IMR-90 (cell line): ENCODE measurements at regions not wholly inside any gene's neighbourhood (a gene's known extent, or its start where the extent isn't known, plus 50 kb on each side); places are given as distances from the start of the nearest gene placed in this dataset.

Experiments used
- TF ChIP-seq, protein P1 (sequence below): conservative IDR thresholded peaks from 2 replicates; pipeline ENCODE4 v1.5.1; 2012; ENCODE audit warnings: mild to moderate bottlenecking, low read depth, low read length, improper control_type of control experiment
- TF ChIP-seq, protein P2 (sequence below): fragments of 150-350 bp; IDR thresholded peaks from 2 replicates; pipeline ENCODE4 v1.6.1; 2017; ENCODE audit warnings: mild to moderate bottlenecking, antibody characterized with exemption, low read length, low read depth

DNA sequence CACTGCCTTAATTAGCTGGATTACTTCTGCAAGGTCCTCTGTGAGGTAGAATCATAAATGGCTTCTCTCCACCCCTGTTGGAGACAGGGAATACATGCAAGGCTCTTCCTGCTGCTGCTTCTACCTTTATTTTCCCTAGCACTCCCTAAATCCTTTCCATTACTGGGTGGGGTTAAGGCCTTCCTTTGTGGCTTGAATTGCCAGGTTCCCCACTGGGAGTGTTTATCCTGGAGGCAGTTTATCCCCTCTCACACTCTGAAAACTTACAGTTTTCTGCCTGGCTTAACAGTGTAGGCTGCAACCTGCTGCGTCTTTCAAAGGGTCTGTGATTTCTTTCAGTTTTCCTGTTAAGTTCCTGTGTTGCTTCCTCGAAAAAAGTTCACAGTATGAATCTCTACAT is 1062.3 kb upstream of the CRIM1 start:
- TF ChIP-seq, protein P1, sequence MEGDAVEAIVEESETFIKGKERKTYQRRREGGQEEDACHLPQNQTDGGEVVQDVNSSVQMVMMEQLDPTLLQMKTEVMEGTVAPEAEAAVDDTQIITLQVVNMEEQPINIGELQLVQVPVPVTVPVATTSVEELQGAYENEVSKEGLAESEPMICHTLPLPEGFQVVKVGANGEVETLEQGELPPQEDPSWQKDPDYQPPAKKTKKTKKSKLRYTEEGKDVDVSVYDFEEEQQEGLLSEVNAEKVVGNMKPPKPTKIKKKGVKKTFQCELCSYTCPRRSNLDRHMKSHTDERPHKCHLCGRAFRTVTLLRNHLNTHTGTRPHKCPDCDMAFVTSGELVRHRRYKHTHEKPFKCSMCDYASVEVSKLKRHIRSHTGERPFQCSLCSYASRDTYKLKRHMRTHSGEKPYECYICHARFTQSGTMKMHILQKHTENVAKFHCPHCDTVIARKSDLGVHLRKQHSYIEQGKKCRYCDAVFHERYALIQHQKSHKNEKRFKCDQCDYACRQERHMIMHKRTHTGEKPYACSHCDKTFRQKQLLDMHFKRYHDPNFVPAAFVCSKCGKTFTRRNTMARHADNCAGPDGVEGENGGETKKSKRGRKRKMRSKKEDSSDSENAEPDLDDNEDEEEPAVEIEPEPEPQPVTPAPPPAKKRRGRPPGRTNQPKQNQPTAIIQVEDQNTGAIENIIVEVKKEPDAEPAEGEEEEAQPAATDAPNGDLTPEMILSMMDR = no peak
- TF ChIP-seq, protein P2, sequence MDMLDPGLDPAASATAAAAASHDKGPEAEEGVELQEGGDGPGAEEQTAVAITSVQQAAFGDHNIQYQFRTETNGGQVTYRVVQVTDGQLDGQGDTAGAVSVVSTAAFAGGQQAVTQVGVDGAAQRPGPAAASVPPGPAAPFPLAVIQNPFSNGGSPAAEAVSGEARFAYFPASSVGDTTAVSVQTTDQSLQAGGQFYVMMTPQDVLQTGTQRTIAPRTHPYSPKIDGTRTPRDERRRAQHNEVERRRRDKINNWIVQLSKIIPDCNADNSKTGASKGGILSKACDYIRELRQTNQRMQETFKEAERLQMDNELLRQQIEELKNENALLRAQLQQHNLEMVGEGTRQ = no peak
